ENCODE measurements at regions not wholly inside any gene's neighbourhood (a gene's known extent, or its start where the extent isn't known, plus 50 kb on each side); places are given as distances from the start of the nearest gene placed in this dataset.
"Not testable (repeated sequence)": the region's sequence is repeated elsewhere in the genome, so short reads cannot be mapped to it uniquely, and the experiment has no call there.

GRCh38 chr5:102048940-102049339 is 247.1 kb downstream of the SLCO4C1 start:
- DNase-seq (ENCODE audit: low spot score): no peak

GRCh38 chr5:102047073-102047472 is 249.0 kb downstream of the SLCO4C1 start:
- not testable (repeated sequence) for DNase-seq (ENCODE audit: low spot score)

GRCh38 chr5:102040326-102040725 is 255.8 kb downstream of the SLCO4C1 start:
- DNase-seq (ENCODE audit: low spot score): no peak

- DNase-seq (ENCODE audit: low spot score): no peak
Measured at GRCh38 chr5:102036927-102037326, 259.2 kb downstream of the SLCO4C1 start.

- DNase-seq (ENCODE audit: low spot score): no peak
Measured at GRCh38 chr5:102031711-102032110, 264.4 kb downstream of the SLCO4C1 start.

- no peak for DNase-seq (ENCODE audit: low spot score)
Measured at GRCh38 chr5:102018690-102019089, 277.4 kb downstream of the SLCO4C1 start.

- no peak for DNase-seq (ENCODE audit: low spot score)
Measured at GRCh38 chr5:102018279-102018678, 277.8 kb downstream of the SLCO4C1 start.

- DNase-seq (ENCODE audit: low spot score): no peak
Measured at GRCh38 chr5:102014371-102014770, 281.7 kb downstream of the SLCO4C1 start.

- no peak for DNase-seq (ENCODE audit: low spot score)
Measured at GRCh38 chr5:102010644-102011043, 285.4 kb downstream of the SLCO4C1 start.

- no peak for DNase-seq (ENCODE audit: low spot score)
Measured at GRCh38 chr5:101997235-101997634, 298.8 kb downstream of the SLCO4C1 start.

- no peak for DNase-seq (ENCODE audit: low spot score)
Measured at GRCh38 chr5:101995585-101995984, 300.5 kb downstream of the SLCO4C1 start.

GRCh38 chr5:101991486-101991885 is 304.6 kb downstream of the SLCO4C1 start:
- DNase-seq (ENCODE audit: low spot score): no peak

- DNase-seq (ENCODE audit: low spot score): no peak
Measured at GRCh38 chr5:101989659-101990058, 306.4 kb downstream of the SLCO4C1 start.

GRCh38 chr5:101977729-101978345 is 318.2 kb downstream of the SLCO4C1 start:
- DNase-seq (ENCODE audit: low spot score): peak; percentile 43

- DNase-seq (ENCODE audit: low spot score): no peak
Measured at GRCh38 chr5:101976933-101977332, 319.2 kb downstream of the SLCO4C1 start.

- DNase-seq (ENCODE audit: low spot score): no peak
Measured at GRCh38 chr5:101969742-101970141, 326.3 kb downstream of the SLCO4C1 start.

- DNase-seq (ENCODE audit: low spot score): no peak
Measured at GRCh38 chr5:101966476-101966875, 329.6 kb downstream of the SLCO4C1 start.

GRCh38 chr5:101955891-101956290 is 340.2 kb downstream of the SLCO4C1 start:
- no peak for DNase-seq (ENCODE audit: low spot score)

GRCh38 chr5:101950019-101950418 is 346.1 kb downstream of the SLCO4C1 start:
- DNase-seq (ENCODE audit: low spot score): no peak

- DNase-seq (ENCODE audit: low spot score): no peak
Measured at GRCh38 chr5:101948615-101949014, 347.5 kb downstream of the SLCO4C1 start.

GRCh38 chr5:101943784-101944183 is 352.3 kb downstream of the SLCO4C1 start:
- peak; percentile 9 for DNase-seq (ENCODE audit: low spot score)

- DNase-seq (ENCODE audit: low spot score): peak; percentile 18
Measured at GRCh38 chr5:101942321-101942882, 353.7 kb downstream of the SLCO4C1 start.

- DNase-seq (ENCODE audit: low spot score): no peak
Measured at GRCh38 chr5:101937041-101937440, 359.0 kb downstream of the SLCO4C1 start.

GRCh38 chr5:101935086-101935485 is 361.0 kb downstream of the SLCO4C1 start:
- DNase-seq (ENCODE audit: low spot score): no peak

All from activated CD4-positive, alpha-beta T cell treated with anti-CD3 and anti-CD28 coated beads, Interleukin-2, Interleukin-4, amounts not matched to agents 100 ng/mL and 50 ng/mL, durations not matched to agents 16 hours and 8 hours (primary cell).